SK-N-SH (cell line): ENCODE measurements at regions not wholly inside any gene's neighbourhood (a gene's known extent, or its start where the extent isn't known, plus 50 kb on each side); places are given as distances from the start of the nearest gene placed in this dataset.

Experiments used
- CTCF ChIA-PET: fragments of 300-600, 350-600 bp; formaldehyde crosslinking; extraction: SDS; loops from one replicate; lab custom pipeline; 2021; lab: Yijun Ruan, JAX
- POLR2A ChIA-PET: fragments of 350-600 bp; sonication (Branson Sonifier 250); formaldehyde crosslinking; extraction: SDS; loops from one replicate; lab custom pipeline; 2020; ENCODE audit warnings: antibody characterized with exemption, inconsistent platforms; lab: Yijun Ruan, JAX
- DNase-seq: peaks from one replicate; pipeline ENCODE4 v3.0.0; 2012
- H2AFZ ChIP-seq: fragments of 200-600 bp; sonication (generic); 2 replicates; pipeline ENCODE4 v1.8.1; 2016; ENCODE audit warnings: antibody characterized with exemption, mild to moderate bottlenecking, low read depth
- H3F3A ChIP-seq: fragments of 200-600 bp; sonication (generic); replicated peaks from 2 replicates; pipeline ENCODE3; 2016; ENCODE audit warnings: antibody characterized with exemption, mild to moderate bottlenecking; ENCODE audit not compliant: insufficient read depth
- H3K27ac ChIP-seq, 2 experiments: fragments of 200-500 bp in 1 of 2; fragments of 200-600 bp in 1 of 2; sonication (Bioruptor generic) in 1 of 2; sonication (generic), shearing (Covaris generic) in 1 of 2; 2 replicates each; pipeline versions ENCODE4 v1.5.1 to v1.6.1; 2014 to 2016; ENCODE audit warnings: low read depth in 2 of 2, inconsistent platforms in 1 of 2, low read length in 1 of 2, mild to moderate bottlenecking in 1 of 2, mixed read lengths in 1 of 2
- H3K27me3 ChIP-seq: fragments of 200-600 bp; sonication (generic), shearing (Covaris generic); 2 replicates; pipeline ENCODE4 v1.6.1; 2016; ENCODE audit warnings: mixed run types; ENCODE audit not compliant: insufficient read depth
- H3K36me3 ChIP-seq, 2 experiments: fragments of 200-500 bp in 1 of 2; fragments of 200-600 bp in 1 of 2; sonication (Bioruptor generic) in 1 of 2; sonication (generic) in 1 of 2; replicated peaks in 1 of 2; 2 replicates each; pipeline versions ENCODE3 to v1.5.1; 2014 to 2016; ENCODE audit warnings: low read length in 1 of 2, mild to moderate bottlenecking in 1 of 2; ENCODE audit not compliant: insufficient read depth in 2 of 2, control insufficient read depth in 1 of 2
- H3K4me1 ChIP-seq, 2 experiments: fragments of 200-500 bp in 1 of 2; fragments of 200-600 bp in 1 of 2; sonication (Bioruptor generic) in 1 of 2; sonication (generic), shearing (Covaris generic) in 1 of 2; 2 replicates each; pipeline versions ENCODE4 v1.5.1 to v1.6.1; 2014 to 2016; ENCODE audit warnings: low read depth in 1 of 2, low read length in 1 of 2, mixed run types in 1 of 2; ENCODE audit not compliant: insufficient read depth in 2 of 2, control insufficient read depth in 1 of 2
- H3K4me2 ChIP-seq: fragments of 200-600 bp; sonication (generic), shearing (Covaris generic); 2 replicates; pipeline ENCODE4 v1.6.1; 2017; ENCODE audit warnings: mixed run types
- H3K4me3 ChIP-seq, 2 experiments: fragments of 200-500 bp in 1 of 2; fragments of 200-600 bp in 1 of 2; sonication (Bioruptor generic) in 1 of 2; sonication (generic), shearing (Covaris generic) in 1 of 2; 2 replicates each; pipeline versions ENCODE4 v1.5.1 to v1.8.1; 2014 to 2016; ENCODE audit warnings: low read depth in 2 of 2, inconsistent platforms in 1 of 2, low read length in 1 of 2, mild to moderate bottlenecking in 1 of 2, mixed read lengths in 1 of 2, moderate library complexity in 1 of 2
- H3K79me2 ChIP-seq: fragments of 200-600 bp; sonication (generic); 2 replicates; pipeline ENCODE4 v1.8.1; 2017; ENCODE audit warnings: mild to moderate bottlenecking; ENCODE audit not compliant: insufficient read depth
- H3K9ac ChIP-seq: fragments of 200-600 bp; sonication (generic); 2 replicates; pipeline ENCODE4 v1.6.1; 2017; ENCODE audit warnings: mixed run types
- H3K9me2 ChIP-seq: fragments of 200-600 bp; sonication (generic); 2 replicates; pipeline ENCODE4 v1.6.1; 2017; ENCODE audit warnings: mixed run types
- H3K9me3 ChIP-seq: fragments of 200-600 bp; sonication (generic); 2 replicates; pipeline ENCODE4 v1.6.1; 2017; ENCODE audit warnings: mixed run types, mild to moderate bottlenecking, moderate library complexity
- H4K20me1 ChIP-seq: fragments of 200-600 bp; sonication (generic); 2 replicates; pipeline ENCODE4 v1.6.1; 2017; ENCODE audit warnings: mild to moderate bottlenecking, mixed run types; ENCODE audit not compliant: insufficient read depth
- EZH2phosphoT487 ChIP-seq: fragments of 200-600 bp; sonication (generic); IDR thresholded peaks from 2 replicates; pipeline ENCODE4 v1.6.1; 2017; ENCODE audit warnings: low read depth, mixed run types, mild to moderate bottlenecking, antibody characterized with exemption, moderate library complexity, borderline replicate concordance
- FOSL2 ChIP-seq: IDR thresholded peaks from 2 replicates; pipeline ENCODE4 v1.4.0; 2012; ENCODE audit warnings: low read depth, mild to moderate bottlenecking, moderate library complexity, borderline replicate concordance
- FOXJ3 ChIP-seq: sonication (generic); formaldehyde crosslinking; IDR thresholded peaks from 2 replicates; pipeline ENCODE4 v1.5.1; 2020; ENCODE audit warnings: mild to moderate bottlenecking, missing genetic modification reagents
- FOXM1 ChIP-seq: IDR thresholded peaks from 2 replicates; pipeline ENCODE4 v1.4.0; 2012; ENCODE audit warnings: low read depth, mild to moderate bottlenecking
- GATA2 ChIP-seq: sonication (generic); formaldehyde crosslinking; IDR thresholded peaks from 2 replicates; pipeline ENCODE4 v1.5.0; 2020; ENCODE audit warnings: mild to moderate bottlenecking, missing genetic modification reagents
- IRF3 ChIP-seq: fragments of 150-350 bp; IDR thresholded peaks from 2 replicates; pipeline ENCODE4 v1.6.1; 2016; ENCODE audit warnings: mild to moderate bottlenecking, low read depth, low read length
- JUND ChIP-seq: IDR thresholded peaks from 2 replicates; pipeline ENCODE4 v1.4.0; 2012
- MAX ChIP-seq: IDR thresholded peaks from 2 replicates; pipeline ENCODE4 v1.4.0; 2012; ENCODE audit warnings: low read depth
- NFIC ChIP-seq: IDR thresholded peaks from 2 replicates; pipeline ENCODE4 v1.4.0; 2012; ENCODE audit warnings: borderline replicate concordance
- POLR2AphosphoS5 ChIP-seq: IDR thresholded peaks from 2 replicates; pipeline ENCODE4 v1.6.1; 2012; ENCODE audit warnings: low read depth, low read length
- RAD21 ChIP-seq: IDR thresholded peaks from 2 replicates; pipeline ENCODE4 v1.6.1; 2012; ENCODE audit warnings: mild to moderate bottlenecking, low read length
- RCOR1 ChIP-seq: fragments of 150-350 bp; IDR thresholded peaks from 2 replicates; pipeline ENCODE4 v1.6.1; 2017; ENCODE audit warnings: antibody characterized with exemption, low read length
- REST ChIP-seq: IDR thresholded peaks from 2 replicates; pipeline ENCODE4 v1.6.1; 2012; ENCODE audit warnings: mild to moderate bottlenecking, low read depth, low read length, moderate library complexity
- SMC3 ChIP-seq: IDR thresholded peaks from 2 replicates; pipeline ENCODE4 v1.6.1; 2012; ENCODE audit warnings: low read depth, low read length, improper control_type of control experiment
- TCF12 ChIP-seq: IDR thresholded peaks from 2 replicates; pipeline ENCODE4 v1.4.0; 2012
- TEAD4 ChIP-seq: IDR thresholded peaks from 2 replicates; pipeline ENCODE4 v1.4.0; 2012; ENCODE audit warnings: mild to moderate bottlenecking, borderline replicate concordance; ENCODE audit not compliant: insufficient read depth
- USF1 ChIP-seq: IDR thresholded peaks from 2 replicates; pipeline ENCODE4 v1.4.0; 2012; ENCODE audit warnings: low read depth, borderline replicate concordance
- USF2 ChIP-seq: fragments of 150-350 bp; IDR thresholded peaks from 2 replicates; pipeline ENCODE4 v1.6.1; 2017; ENCODE audit warnings: antibody characterized with exemption, low read length, low read depth, borderline replicate concordance
- ZBTB33 ChIP-seq: IDR thresholded peaks from 2 replicates; pipeline ENCODE4 v1.4.0; 2012; ENCODE audit warnings: low read depth, borderline replicate concordance
- WGBS: methylation state at CpG from one replicate; pipeline ENCODE4 v1.1.6; 2017; ENCODE audit warnings: low lambda C conversion rate; 5-methylcytosine and 5-hydroxymethylcytosine counted together

GRCh38 chr15:96766366-96766765 is 435.9 kb downstream of the NR2F2 start:
- no peaks in the 10 kb centered on the region for H3K9me3 ChIP-seq
- H3F3A ChIP-seq, result no peaks in the 10 kb centered on the region
- no peaks in the 10 kb centered on the region for H3K4me1 ChIP-seq
- ChIA-PET CTCF (no interaction called here), POLR2A (no interaction called here)
- no peaks in the 10 kb centered on the region for H3K27me3 ChIP-seq
- H3K27ac ChIP-seq, result no peak overlapping the region
- no peak overlapping the region for H2AFZ ChIP-seq
- H3K4me3 ChIP-seq, result no peak overlapping the region
- WGBS, result 7% methylated on average over 4 of the region's 4 CpGs
- TF ChIP-seq FOSL2, result no peak
- TF ChIP-seq JUND, result no peak
- no peak for TF ChIP-seq EZH2phosphoT487
- TF ChIP-seq RCOR1, result no peak
- TF ChIP-seq ZBTB33, result no peak
- no peaks in the 10 kb centered on the region for H3K79me2 ChIP-seq
- no peak overlapping the region for H3K9ac ChIP-seq
- H3K4me2 ChIP-seq, result no peak overlapping the region
- DNase-seq, result no peak
- H3K9me2 ChIP-seq, result no peaks in the 10 kb centered on the region
- H3K36me3 ChIP-seq, result no peaks in the 10 kb centered on the region
- no peaks in the 10 kb centered on the region for H4K20me1 ChIP-seq

- Histone ChIP-seq H2AFZ (no peak overlapping the region), H3K4me1 (no peaks in the 10 kb centered on the region), H3K36me3 (no peaks in the 10 kb centered on the region), H3K27me3 (no peaks in the 10 kb centered on the region), H3K9me2 (no peaks in the 10 kb centered on the region), H4K20me1 (no peaks in the 10 kb centered on the region), H3K4me2 (no peak overlapping the region), H3K9ac (no peak overlapping the region), H3F3A (no peaks in the 10 kb centered on the region), H3K27ac (no peak overlapping the region), H3K4me3 (no peak overlapping the region), H3K79me2 (no peaks in the 10 kb centered on the region), H3K9me3 (no peaks in the 10 kb centered on the region)
- POLR2A ChIA-PET, result no interaction called here
- WGBS, result 2% methylated on average over 10 of the region's 10 CpGs
- DNase-seq, result no peak
- CTCF ChIA-PET, result no interaction called here
- no peak for TF ChIP-seq TCF12
- TF ChIP-seq FOXJ3 (CRISPR knock-in tag), result no peak
- TF ChIP-seq SMC3, result no peak
- TF ChIP-seq FOXM1, result no peak
- no peak for TF ChIP-seq USF2
- TF ChIP-seq GATA2, result no peak
- TF ChIP-seq POLR2AphosphoS5, result no peak
- no peak for TF ChIP-seq MAX
- TF ChIP-seq NFIC, result no peak
- no peak for TF ChIP-seq IRF3
- no peak for TF ChIP-seq JUND
- TF ChIP-seq REST, result no peak
- no peak for TF ChIP-seq USF1
- no peak for TF ChIP-seq RAD21
- no peak for TF ChIP-seq TEAD4
Measured at GRCh38 chr15:96767703-96768434, 437.4 kb downstream of the NR2F2 start.
